Endodermal cell (in vitro differentiated cells): ENCODE measurements at regions not wholly inside any gene's neighbourhood (a gene's known extent, or its start where the extent isn't known, plus 50 kb on each side); places are given as distances from the start of the nearest gene placed in this dataset.
A peak's percentile ranks its signal among the peaks of the same experiment; 100 is the strongest.

ENCODE experiments used
- DNase-seq: peaks from one replicate; pipeline ENCODE4 v3.0.0-alpha.2; 2017
- H3K27ac ChIP-seq: 2 replicates; pipeline ENCODE4 v1.5.1; 2013; ENCODE audit warnings: mild to moderate bottlenecking, low read depth, low read length, moderate library complexity
- H3K27me3 ChIP-seq: 2 replicates; pipeline ENCODE4 v1.6.1; 2013; ENCODE audit warnings: mild to moderate bottlenecking, low read length, moderate library complexity; ENCODE audit not compliant: insufficient read depth, control insufficient read depth, poor library complexity, severe bottlenecking
- H3K36me3 ChIP-seq: 2 replicates; pipeline ENCODE4 v1.7.0; 2013; ENCODE audit warnings: mild to moderate bottlenecking, low read length, moderate library complexity; ENCODE audit not compliant: control insufficient read depth, insufficient read depth
- H3K4me1 ChIP-seq: one replicate; pipeline ENCODE4 v1.7.0; 2013; ENCODE audit warnings: low read length; ENCODE audit not compliant: control insufficient read depth, insufficient read depth
- H3K4me3 ChIP-seq: 2 replicates; pipeline ENCODE4 v1.5.1; 2013; ENCODE audit warnings: mild to moderate bottlenecking, low read length, moderate library complexity
- H3K9ac ChIP-seq: 2 replicates; pipeline ENCODE4 v1.6.1; 2013; ENCODE audit warnings: mild to moderate bottlenecking, low read length, moderate library complexity; ENCODE audit not compliant: poor library complexity, severe bottlenecking; ENCODE audit errors: extremely low read depth
- H3K9me3 ChIP-seq: 2 replicates; pipeline ENCODE4 v1.6.1; 2013; ENCODE audit warnings: mild to moderate bottlenecking, low read length, moderate library complexity; ENCODE audit not compliant: control insufficient read depth
- H3K27ac Mint-ChIP-seq: 2 replicates; pipeline ENCODE4 v1.8.0; 2020; ENCODE audit warnings: mixed read lengths
- H3K27me3 Mint-ChIP-seq: 2 replicates; pipeline ENCODE4 v1.8.0; 2021; ENCODE audit warnings: mild to moderate bottlenecking, mixed read lengths; ENCODE audit not compliant: insufficient read depth
- H3K36me3 Mint-ChIP-seq: 2 replicates; pipeline ENCODE4 v1.8.0; 2020; ENCODE audit warnings: low read depth, mixed read lengths
- H3K4me1 Mint-ChIP-seq: 2 replicates; pipeline ENCODE4 v1.8.0; 2020; ENCODE audit warnings: mixed read lengths
- H3K4me3 Mint-ChIP-seq: 2 replicates; pipeline ENCODE4 v1.8.0; 2020; ENCODE audit warnings: mild to moderate bottlenecking, moderate library complexity, mixed read lengths
- H3K9me3 Mint-ChIP-seq: 2 replicates; pipeline ENCODE4 v1.8.0; 2020; ENCODE audit warnings: mild to moderate bottlenecking, mixed read lengths
- WGBS, 2 experiments: methylation state at CpG; one replicate each; pipeline versions ENCODE4 v1.1.5 to v1.1.7; 2013; ENCODE audit warnings: missing lambda C conversion rate in 2 of 2, mixed read lengths in 1 of 2; ENCODE audit not compliant: insufficient coverage in 1 of 2, insufficient read length in 1 of 2; 5-methylcytosine and 5-hydroxymethylcytosine counted together
- TF ChIP-seq, protein P1 (sequence below): fragments of 200-600 bp; sonication (generic); conservative IDR thresholded peaks from 2 replicates; pipeline ENCODE4 v1.5.0; 2021; ENCODE audit warnings: antibody characterized with exemption, mild to moderate bottlenecking

DNA sequence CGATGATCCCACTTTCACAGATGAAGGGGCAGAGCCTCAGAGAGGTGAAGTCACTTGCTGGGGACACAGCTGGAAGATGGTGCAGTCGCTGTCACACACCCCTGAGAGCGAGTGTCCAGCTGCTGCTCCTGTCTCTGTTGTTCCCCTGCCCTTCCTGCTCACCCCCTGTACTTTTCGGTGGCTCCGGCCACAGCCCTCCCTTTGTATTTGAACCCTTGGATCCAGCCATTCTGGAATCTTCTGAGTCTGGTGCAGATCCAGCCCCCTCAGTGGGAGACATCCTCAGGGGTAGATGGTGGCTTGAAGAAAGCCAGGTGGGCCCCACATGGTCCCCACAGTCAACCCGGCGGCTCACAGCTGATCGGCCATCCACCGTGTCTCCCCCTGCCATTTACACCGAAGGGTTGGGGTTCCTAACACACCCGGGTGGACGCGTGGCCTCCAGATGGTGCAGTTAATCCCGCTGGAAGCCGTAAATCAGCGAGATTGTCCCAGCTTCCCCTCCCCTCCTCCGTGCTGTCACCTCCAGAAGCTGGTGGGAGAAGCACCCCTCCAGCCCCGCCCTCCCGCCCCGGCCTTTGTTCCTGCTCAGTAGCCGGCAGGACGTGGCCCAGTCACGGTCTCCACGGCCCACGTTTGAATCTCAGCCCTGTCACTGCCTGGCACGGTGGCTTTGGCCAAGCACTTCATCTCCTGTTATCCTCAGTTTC lies 204.8 kb downstream of the C9orf50 start:
- H3K4me3 Mint-ChIP-seq = no peak overlapping the region
- 86 to 88% methylated on average over 19 to 26 of the region's 26 CpGs for WGBS, 2 experiments
- H3K36me3 Mint-ChIP-seq = no peaks in the 10 kb centered on the region
- no peak overlapping the region for H3K9ac ChIP-seq
- no peak overlapping the region for H3K4me3 ChIP-seq
- H3K27ac ChIP-seq = peak overlapping the region; percentile 84
- TF ChIP-seq, protein P1, sequence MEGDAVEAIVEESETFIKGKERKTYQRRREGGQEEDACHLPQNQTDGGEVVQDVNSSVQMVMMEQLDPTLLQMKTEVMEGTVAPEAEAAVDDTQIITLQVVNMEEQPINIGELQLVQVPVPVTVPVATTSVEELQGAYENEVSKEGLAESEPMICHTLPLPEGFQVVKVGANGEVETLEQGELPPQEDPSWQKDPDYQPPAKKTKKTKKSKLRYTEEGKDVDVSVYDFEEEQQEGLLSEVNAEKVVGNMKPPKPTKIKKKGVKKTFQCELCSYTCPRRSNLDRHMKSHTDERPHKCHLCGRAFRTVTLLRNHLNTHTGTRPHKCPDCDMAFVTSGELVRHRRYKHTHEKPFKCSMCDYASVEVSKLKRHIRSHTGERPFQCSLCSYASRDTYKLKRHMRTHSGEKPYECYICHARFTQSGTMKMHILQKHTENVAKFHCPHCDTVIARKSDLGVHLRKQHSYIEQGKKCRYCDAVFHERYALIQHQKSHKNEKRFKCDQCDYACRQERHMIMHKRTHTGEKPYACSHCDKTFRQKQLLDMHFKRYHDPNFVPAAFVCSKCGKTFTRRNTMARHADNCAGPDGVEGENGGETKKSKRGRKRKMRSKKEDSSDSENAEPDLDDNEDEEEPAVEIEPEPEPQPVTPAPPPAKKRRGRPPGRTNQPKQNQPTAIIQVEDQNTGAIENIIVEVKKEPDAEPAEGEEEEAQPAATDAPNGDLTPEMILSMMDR = no peak
- peaks cover 20% of the 10 kb centered on the region for H3K4me1 Mint-ChIP-seq
- H3K9me3 ChIP-seq = no peaks in the 10 kb centered on the region
- no peaks in the 10 kb centered on the region for H3K36me3 ChIP-seq
- no peak for DNase-seq
- no peaks in the 10 kb centered on the region for H3K9me3 Mint-ChIP-seq
- no peaks in the 10 kb centered on the region for H3K27me3 Mint-ChIP-seq
- no peak overlapping the region for H3K27ac Mint-ChIP-seq
- H3K27me3 ChIP-seq = no peaks in the 10 kb centered on the region
- peaks cover 8% of the 10 kb centered on the region for H3K4me1 ChIP-seq

DNA sequence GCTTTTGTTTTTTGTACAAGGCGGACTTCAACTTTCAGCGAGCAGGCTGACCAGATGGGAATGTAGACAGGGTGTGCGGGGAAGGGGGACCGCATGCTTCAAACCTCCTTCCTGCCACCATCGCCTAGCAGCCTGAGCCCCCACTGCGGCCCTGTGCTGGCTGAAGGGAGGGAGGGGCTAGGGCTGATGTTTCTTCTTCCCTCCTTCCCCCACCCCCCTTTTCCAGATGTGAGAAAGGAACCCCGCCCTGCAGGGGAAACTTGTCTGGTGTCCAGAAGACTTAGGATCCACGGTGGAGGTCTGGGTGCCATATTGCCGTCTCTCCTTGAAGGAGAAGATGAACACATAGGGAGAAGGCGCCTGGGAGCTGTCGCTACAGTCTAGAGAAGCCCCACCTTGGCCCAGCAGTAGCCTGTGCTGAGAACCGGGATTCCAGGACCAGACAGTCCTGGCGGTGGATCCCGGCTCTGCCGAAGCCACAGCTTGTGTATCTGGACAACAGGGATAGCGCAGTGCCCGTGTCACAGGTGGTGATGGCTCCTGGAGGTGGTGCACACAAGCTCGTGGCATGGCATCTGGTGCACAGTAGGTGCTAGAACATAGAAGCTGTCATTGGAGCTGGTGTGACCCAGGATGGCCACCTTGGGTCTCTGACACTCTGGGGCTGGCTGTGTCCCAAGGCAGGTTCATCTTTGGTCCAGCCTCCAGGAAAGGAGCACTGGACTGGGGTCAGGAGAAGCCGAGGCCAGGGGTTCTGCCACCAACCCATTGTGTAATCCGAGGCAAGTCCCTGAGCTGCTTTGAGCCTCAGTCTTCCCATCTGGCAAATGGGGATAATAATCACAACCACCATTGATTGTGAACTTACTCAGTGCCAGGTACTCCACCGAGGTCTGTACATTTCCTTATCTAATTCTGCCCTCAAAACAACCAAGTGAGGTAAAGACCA lies 205.6 kb downstream of the C9orf50 start:
- Mint-ChIP-seq H3K9me3 (peaks cover 4% of the 10 kb centered on the region), H3K4me1 (peaks cover 20% of the 10 kb centered on the region), H3K36me3 (peaks cover 4% of the 10 kb centered on the region), H3K4me3 (no peak overlapping the region), H3K27ac (no peak overlapping the region), H3K27me3 (peaks cover 2% of the 10 kb centered on the region)
- Histone ChIP-seq H3K4me3 (no peak overlapping the region), H3K4me1 (peaks cover 8% of the 10 kb centered on the region), H3K9me3 (no peaks in the 10 kb centered on the region), H3K27ac (peak overlapping the region; percentile 99), H3K27me3 (no peaks in the 10 kb centered on the region), H3K36me3 (no peaks in the 10 kb centered on the region), H3K9ac (no peak overlapping the region)
- TF ChIP-seq, protein P1 = no peak
- 82 to 83% methylated on average over 13 to 19 of the region's 21 CpGs for WGBS, 2 experiments
- DNase-seq = no peak

DNA sequence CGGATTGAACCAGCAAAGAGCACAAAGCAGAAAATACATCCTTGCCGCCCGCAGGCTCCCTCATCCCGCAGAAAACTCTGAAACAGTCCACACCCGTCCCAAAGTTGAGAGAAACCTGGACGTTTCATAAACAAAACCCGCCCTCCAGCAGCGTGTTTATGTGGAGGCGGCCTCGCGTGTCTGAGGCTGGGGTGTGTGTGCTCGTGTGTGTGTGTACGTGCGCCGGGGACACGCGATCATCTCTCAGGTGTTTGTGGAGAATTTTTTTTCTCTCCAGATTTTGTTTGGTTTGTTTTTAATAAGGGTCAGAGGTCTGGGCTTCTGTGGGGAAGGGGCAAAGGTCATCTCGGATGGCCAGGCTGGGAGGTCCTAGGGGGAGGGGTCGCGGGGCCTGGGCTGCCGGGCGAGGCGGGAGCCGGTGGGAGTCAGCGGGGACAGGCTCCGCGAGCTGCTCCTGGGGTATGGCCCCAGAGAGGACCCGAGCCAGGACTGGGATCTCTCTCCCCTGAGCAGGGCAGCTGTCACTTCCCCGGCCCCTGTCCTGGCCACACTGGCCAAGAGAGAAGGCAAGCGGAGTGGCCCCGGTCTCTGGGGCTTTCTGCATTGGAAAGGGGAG lies 206.4 kb downstream of the C9orf50 start:
- Histone ChIP-seq H3K36me3 (no peaks in the 10 kb centered on the region), H3K9ac (peak overlapping the region; percentile 82), H3K27ac (peak overlapping the region; percentile 99), H3K9me3 (no peaks in the 10 kb centered on the region), H3K4me3 (peak overlapping the region; percentile 71), H3K27me3 (no peaks in the 10 kb centered on the region), H3K4me1 (peaks cover 8% of the 10 kb centered on the region)
- peak overlapping the region; percentile 94 for H3K27ac Mint-ChIP-seq
- TF ChIP-seq, protein P1 = no peak
- DNase-seq = peak; percentile 71
- H3K36me3 Mint-ChIP-seq = peaks cover 4% of the 10 kb centered on the region
- H3K4me3 Mint-ChIP-seq = peak overlapping the region; percentile 58
- peaks cover 8% of the 10 kb centered on the region for H3K9me3 Mint-ChIP-seq
- H3K27me3 Mint-ChIP-seq = peaks cover 2% of the 10 kb centered on the region
- H3K4me1 Mint-ChIP-seq = peaks cover 20% of the 10 kb centered on the region
- 48% methylated on average over 7 to 31 of the region's 31 CpGs for WGBS, 2 experiments
